Prostate gland (tissue), 2 donors: ENCODE measurements at regions not wholly inside any gene's neighbourhood (a gene's known extent, or its start where the extent isn't known, plus 50 kb on each side); places are given as distances from the start of the nearest gene placed in this dataset.

Experiments used
- DNase-seq: peaks from one replicate; pipeline ENCODE4 v3.0.0-alpha.2; 2019; ENCODE audit warnings: low spot score
- H3K27ac ChIP-seq, 2 donors: fragments of 200-600 bp; sonication (generic); 2 replicates each; pipeline ENCODE4 v1.5.1; 2017 to 2019
- H3K27me3 ChIP-seq: fragments of 200-600 bp; sonication (generic); replicated peaks from 2 replicates; pipeline ENCODE4 v1.5.1; 2019; ENCODE audit not compliant: insufficient read depth
- H3K36me3 ChIP-seq, 2 donors: fragments of 200-600 bp; sonication (generic); 1 replicate in 1 of 2; 2 replicates in 1 of 2; pipeline versions ENCODE4 v1.5.1 to v1.8.1; 2017 to 2019
- H3K4me1 ChIP-seq: fragments of 200-600 bp; sonication (generic); replicated peaks from 2 replicates; pipeline ENCODE4 v1.5.1; 2019
- H3K4me3 ChIP-seq, 2 donors: fragments of 200-600 bp; sonication (generic); 2 replicates each; pipeline ENCODE4 v1.5.1; 2017 to 2019
- H3K9me3 ChIP-seq: fragments of 200-600 bp; sonication (generic); 2 replicates; pipeline ENCODE4 v1.5.1; 2017
- CTCF ChIP-seq, 4 experiments: fragments of 200-600 bp in 2 of 4; fragments of 450-650 bp in 2 of 4; sonication (generic) in 2 of 4; IDR thresholded peaks; 1 replicate in 3 of 4; 2 replicates in 1 of 4; pipeline ENCODE4 v1.5.1; 2016 to 2019; ENCODE audit warnings: antibody characterized with exemption in 4 of 4, mild to moderate bottlenecking in 2 of 4, moderate library complexity in 2 of 4
- POLR2A ChIP-seq: fragments of 450-650 bp; IDR thresholded peaks from one replicate; pipeline ENCODE4 v1.6.1; 2016; ENCODE audit warnings: antibody characterized with exemption, mild to moderate bottlenecking
- POLR2AphosphoS5 ChIP-seq: sonication (generic); formaldehyde crosslinking; IDR thresholded peaks from one replicate; pipeline ENCODE4 v1.6.1; 2017; ENCODE audit warnings: antibody characterized with exemption
- WGBS: methylation state at CpG from one replicate; pipeline ENCODE4 v1.1.5; 2018; 5-methylcytosine and 5-hydroxymethylcytosine counted together
- intact Hi-C: fragments of 100-400 bp; cut with DNase I; formaldehyde crosslinking; loops from one replicate; pipeline ENCODE4 v1.14.2; 2022

- intact Hi-C loops = no loop called here
- WGBS = 69% methylated on average over 1 of the region's 1 CpG
Measured at GRCh38 chr4:160316036-160316435, 1213.2 kb downstream of the RAPGEF2 start.

GRCh38 chr4:160318567-160319220 is 1215.8 kb downstream of the RAPGEF2 start:
- no peaks in the 10 kb centered on the region for H3K9me3 ChIP-seq
- TF ChIP-seq POLR2AphosphoS5 = no peak
- H3K4me1 ChIP-seq = no peaks in the 10 kb centered on the region
- H3K4me3 ChIP-seq = no peak overlapping the region
- intact Hi-C loops = no loop called here
- WGBS = 58% methylated on average over 6 of the region's 6 CpGs
- no peak for DNase-seq
- H3K36me3 ChIP-seq = no peaks in the 10 kb centered on the region
- no peaks in the 10 kb centered on the region for H3K27me3 ChIP-seq
- H3K27ac ChIP-seq = no peak overlapping the region

More at GRCh38 chr4:160316036-160316435, 1213.2 kb downstream of the RAPGEF2 start:
- Histone ChIP-seq H3K27ac (no peak overlapping the region), H3K4me1 (no peaks in the 10 kb centered on the region), H3K9me3 (no peaks in the 10 kb centered on the region), H3K36me3 (no peaks in the 10 kb centered on the region), H3K4me3 (no peak overlapping the region), H3K27me3 (no peaks in the 10 kb centered on the region)
- no peak for DNase-seq
- no peak for TF ChIP-seq CTCF (IDR thresholded peaks at IDR 0.05)
- TF ChIP-seq POLR2AphosphoS5 = no peak

- Histone ChIP-seq H3K27ac (no peak overlapping the region), H3K27me3 (no peaks in the 10 kb centered on the region), H3K36me3 (no peaks in the 10 kb centered on the region), H3K9me3 (no peaks in the 10 kb centered on the region), H3K4me3 (no peak overlapping the region), H3K4me1 (no peaks in the 10 kb centered on the region)
- intact Hi-C loops = no loop called here
- DNase-seq = no peak
- WGBS = 41% methylated on average over 4 of the region's 4 CpGs
- TF ChIP-seq CTCF (IDR thresholded peaks at IDR 0.05) = no peak
- no peak for TF ChIP-seq POLR2AphosphoS5
- no peak for TF ChIP-seq POLR2A
Measured at GRCh38 chr4:160319221-160319867, 1216.5 kb downstream of the RAPGEF2 start.

- Histone ChIP-seq H3K27me3 (no peaks in the 10 kb centered on the region), H3K4me1 (no peaks in the 10 kb centered on the region), H3K4me3 (no peak overlapping the region), H3K36me3 (no peaks in the 10 kb centered on the region), H3K27ac (no peak overlapping the region), H3K9me3 (no peaks in the 10 kb centered on the region)
- intact Hi-C loops = no loop called here
- 98% methylated on average over 2 of the region's 2 CpGs for WGBS
- no peak for DNase-seq
- TF ChIP-seq POLR2AphosphoS5 (no peak), POLR2A (no peak), CTCF (IDR thresholded peaks at IDR 0.05) (no peak)
Measured at GRCh38 chr4:160319868-160320260, 1217.0 kb downstream of the RAPGEF2 start.

- Histone ChIP-seq H3K27ac (no peak overlapping the region), H3K9me3 (no peaks in the 10 kb centered on the region), H3K36me3 (no peaks in the 10 kb centered on the region), H3K4me1 (no peaks in the 10 kb centered on the region), H3K4me3 (no peak overlapping the region), H3K27me3 (no peaks in the 10 kb centered on the region)
- DNase-seq = no peak
- no peak for TF ChIP-seq POLR2A
- no peak for TF ChIP-seq CTCF (IDR thresholded peaks at IDR 0.05)
- TF ChIP-seq POLR2AphosphoS5 = no peak
- 72% methylated on average over 5 of the region's 5 CpGs for WGBS
- intact Hi-C loops = no loop called here
Measured at GRCh38 chr4:160326110-160326509, 1223.2 kb downstream of the RAPGEF2 start.
